GM18505 (cell line): ENCODE measurements at regions not wholly inside any gene's neighbourhood (a gene's known extent, or its start where the extent isn't known, plus 50 kb on each side); places are given as distances from the start of the nearest gene placed in this dataset.
"Not testable (repeated sequence)": the region's sequence is repeated elsewhere in the genome, so short reads cannot be mapped to it uniquely, and the experiment has no call there.

Source experiments
- ATAC-seq: cut with Tn5 transposase; IDR thresholded peaks from one replicate; pipeline ENCODE4 v1.9.1; 2021; ENCODE audit not compliant: unreplicated experiment
- POLR2A ChIP-seq: IDR thresholded peaks from 4 replicates; pipeline ENCODE4 v1.6.1; 2011; ENCODE audit warnings: borderline replicate concordance; ENCODE audit not compliant: insufficient read depth, insufficient read length; ENCODE audit errors: extremely low read depth

- ATAC-seq: no peak
- no peak for TF ChIP-seq POLR2A
Observed at GRCh38 chr16:59655031-59655430, 920.9 kb upstream of the GOT2 start.

DNA sequence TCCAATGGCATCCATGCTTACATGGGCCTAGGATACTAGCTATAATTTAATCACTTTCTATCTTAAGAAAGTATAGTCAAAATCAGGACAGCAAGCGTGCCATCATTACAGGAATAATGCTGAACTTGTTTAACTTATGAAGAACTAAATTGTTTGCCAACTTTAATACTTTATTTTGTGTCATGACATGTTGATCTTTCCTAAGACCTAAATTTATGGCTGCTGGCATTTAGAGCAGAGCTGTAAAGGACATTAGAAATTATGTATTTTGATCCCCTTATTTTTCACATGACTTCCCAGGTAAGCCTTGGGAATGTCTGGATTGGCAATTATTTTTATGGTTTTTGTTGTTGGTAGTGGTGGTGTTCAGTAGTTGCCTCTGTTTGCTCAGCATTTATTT, 920.3 kb upstream of the GOT2 start:
- no peak for TF ChIP-seq POLR2A
- ATAC-seq: no peak

- ATAC-seq: no peak
Observed at GRCh38 chr16:59651662-59652061, 917.5 kb upstream of the GOT2 start.

DNA sequence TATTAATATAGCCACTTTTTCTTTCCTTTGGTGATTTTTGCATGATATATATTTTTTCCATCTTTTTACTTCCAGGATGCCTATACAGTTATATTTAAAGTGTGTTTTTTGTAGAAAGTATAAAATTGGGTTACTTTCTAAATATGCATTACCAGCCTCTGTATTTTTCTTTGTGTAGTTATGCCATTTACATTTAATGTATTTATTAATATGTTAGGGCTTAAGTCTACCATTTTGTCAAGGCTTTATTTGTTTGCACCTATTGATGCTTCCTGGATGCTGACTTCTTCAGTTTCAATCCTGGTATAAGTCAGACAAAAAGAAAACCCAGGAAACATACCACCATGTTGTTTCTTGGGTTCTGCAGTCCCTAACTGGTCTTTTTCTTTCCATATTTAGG, 911.1 kb upstream of the GOT2 start:
- no peak for TF ChIP-seq POLR2A
- ATAC-seq: no peak

More at GRCh38 chr16:59651662-59652061, 917.5 kb upstream of the GOT2 start:
- no peak for TF ChIP-seq POLR2A

DNA sequence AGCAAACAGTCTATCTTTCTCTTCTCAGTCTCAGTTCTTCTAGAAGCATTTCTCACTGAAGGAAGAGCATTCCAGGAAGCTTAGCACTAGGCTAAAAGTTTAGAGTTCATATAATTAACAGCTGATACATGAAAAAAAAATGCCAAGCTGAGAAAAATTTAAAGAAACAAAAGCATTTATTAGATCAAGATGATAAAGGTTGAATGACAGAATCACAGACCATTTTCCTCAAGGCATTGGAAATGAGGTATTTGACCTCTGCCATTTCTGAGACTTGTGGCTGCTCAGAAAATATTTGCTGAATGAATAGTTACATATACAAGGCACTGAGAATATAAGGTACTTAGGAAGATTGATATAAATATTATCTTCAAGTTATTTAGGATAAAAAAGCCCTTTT, 901.6 kb upstream of the GOT2 start:
- no peak for ATAC-seq
- no peak for TF ChIP-seq POLR2A

DNA sequence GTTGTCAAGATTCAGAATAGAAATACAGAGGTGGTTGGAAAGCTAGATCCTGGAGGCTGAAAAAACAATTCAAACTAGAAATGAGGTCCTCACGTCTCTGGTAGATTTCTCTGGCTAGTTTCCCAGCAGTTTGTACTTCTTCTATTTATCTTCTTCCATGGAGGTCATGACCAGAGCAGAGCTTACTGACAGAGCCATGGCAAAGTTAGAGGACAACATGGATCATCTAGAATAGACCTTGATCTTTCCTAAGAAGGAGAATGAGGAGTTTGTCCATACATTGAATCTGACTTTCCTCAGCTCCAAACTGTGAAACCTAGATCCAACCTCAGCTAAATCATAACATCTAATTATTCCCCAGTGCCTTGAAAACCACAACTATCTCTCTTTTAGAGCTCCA, 900.8 kb upstream of the GOT2 start:
- TF ChIP-seq POLR2A: no peak
- ATAC-seq: no peak

GRCh38 chr16:59634004-59634579, 900.0 kb upstream of the GOT2 start:
- ATAC-seq: no peak
- no peak for TF ChIP-seq POLR2A

GRCh38 chr16:59632276-59632855, 898.2 kb upstream of the GOT2 start:
- no peak for TF ChIP-seq POLR2A
- ATAC-seq: no peak

GRCh38 chr16:59624381-59624780, 890.3 kb upstream of the GOT2 start:
- ATAC-seq: not testable (repeated sequence)

DNA sequence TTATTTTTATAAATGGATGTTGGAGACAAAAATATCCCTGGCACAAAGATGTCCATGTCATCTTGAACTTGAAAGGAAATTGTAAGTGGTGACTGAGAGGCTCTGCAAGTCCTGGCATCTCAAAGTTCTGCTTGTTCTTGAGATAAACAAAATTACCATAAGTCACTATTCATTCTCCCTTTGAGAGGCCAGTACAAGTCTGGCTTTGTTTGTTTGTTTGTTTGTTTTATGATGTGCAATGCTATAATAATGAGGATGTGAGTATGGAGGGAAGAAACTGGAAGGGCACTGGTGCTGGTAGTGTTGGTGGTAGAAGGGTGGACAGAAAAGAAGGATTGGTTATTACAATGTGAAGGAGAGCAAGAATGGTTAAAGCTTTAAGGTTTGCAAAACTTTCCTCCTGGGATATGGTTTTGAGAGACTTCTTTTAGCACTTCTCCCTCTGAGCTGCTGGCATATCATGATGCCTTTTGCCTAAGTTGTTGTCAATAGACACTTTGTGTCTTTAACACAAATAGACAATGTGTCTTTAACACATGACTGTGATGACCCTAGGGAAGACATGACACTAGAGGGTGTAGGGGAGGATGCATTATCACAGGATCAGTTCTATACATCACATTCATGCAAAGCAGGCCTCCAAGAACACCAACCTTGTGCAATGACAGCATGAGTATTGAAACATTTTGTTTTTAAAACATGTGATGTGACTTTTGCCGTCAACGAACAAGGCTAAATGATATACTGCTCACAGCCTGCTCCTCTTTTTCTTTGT, 880.5 kb upstream of the GOT2 start:
- no peak for ATAC-seq
- no peak for TF ChIP-seq POLR2A

GRCh38 chr16:59612910-59613620, 878.9 kb upstream of the GOT2 start:
- ATAC-seq: not testable (repeated sequence)

GRCh38 chr16:59612094-59612493, 878.0 kb upstream of the GOT2 start:
- ATAC-seq: no peak
- no peak for TF ChIP-seq POLR2A

GRCh38 chr16:59611556-59611955, 877.4 kb upstream of the GOT2 start:
- no peak for TF ChIP-seq POLR2A
- no peak for ATAC-seq

GRCh38 chr16:59605706-59606105, 871.6 kb upstream of the GOT2 start:
- ATAC-seq: no peak
- TF ChIP-seq POLR2A: no peak
